ENCODE measurements at regions not wholly inside any gene's neighbourhood (a gene's known extent, or its start where the extent isn't known, plus 50 kb on each side); places are given as distances from the start of the nearest gene placed in this dataset.

GRCh38 chr9:103819936-103820335 lies 274.2 kb upstream of the SMC2 start:
- no peak overlapping the region for H3K4me3 ChIP-seq
- no peaks in the 10 kb centered on the region for H3K27me3 ChIP-seq
- intact Hi-C loops (cut with DNase I; ENCODE audit: low total_unique reads): no loop called here
- DNase-seq (ENCODE audit: low spot score in 2 of 2): no peak
- H3K9me3 ChIP-seq: no peaks in the 10 kb centered on the region
- TF ChIP-seq POLR2A (IDR thresholded peaks at IDR 0.05): no peak
- TF ChIP-seq, protein P1, sequence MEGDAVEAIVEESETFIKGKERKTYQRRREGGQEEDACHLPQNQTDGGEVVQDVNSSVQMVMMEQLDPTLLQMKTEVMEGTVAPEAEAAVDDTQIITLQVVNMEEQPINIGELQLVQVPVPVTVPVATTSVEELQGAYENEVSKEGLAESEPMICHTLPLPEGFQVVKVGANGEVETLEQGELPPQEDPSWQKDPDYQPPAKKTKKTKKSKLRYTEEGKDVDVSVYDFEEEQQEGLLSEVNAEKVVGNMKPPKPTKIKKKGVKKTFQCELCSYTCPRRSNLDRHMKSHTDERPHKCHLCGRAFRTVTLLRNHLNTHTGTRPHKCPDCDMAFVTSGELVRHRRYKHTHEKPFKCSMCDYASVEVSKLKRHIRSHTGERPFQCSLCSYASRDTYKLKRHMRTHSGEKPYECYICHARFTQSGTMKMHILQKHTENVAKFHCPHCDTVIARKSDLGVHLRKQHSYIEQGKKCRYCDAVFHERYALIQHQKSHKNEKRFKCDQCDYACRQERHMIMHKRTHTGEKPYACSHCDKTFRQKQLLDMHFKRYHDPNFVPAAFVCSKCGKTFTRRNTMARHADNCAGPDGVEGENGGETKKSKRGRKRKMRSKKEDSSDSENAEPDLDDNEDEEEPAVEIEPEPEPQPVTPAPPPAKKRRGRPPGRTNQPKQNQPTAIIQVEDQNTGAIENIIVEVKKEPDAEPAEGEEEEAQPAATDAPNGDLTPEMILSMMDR (IDR thresholded peaks at IDR 0.05): no peak
- TF ChIP-seq POLR2AphosphoS5 (IDR thresholded peaks at IDR 0.05): no peak
- H3K4me1 ChIP-seq: no peaks in the 10 kb centered on the region
- H3K27ac ChIP-seq: no peak overlapping the region
- H3K36me3 ChIP-seq: no peaks in the 10 kb centered on the region

- intact Hi-C loops (cut with DNase I; ENCODE audit: low total_unique reads): no loop called here
- no peak for DNase-seq (ENCODE audit: low spot score in 2 of 2)
- TF ChIP-seq, protein P1 (IDR thresholded peaks at IDR 0.05): no peak
- TF ChIP-seq POLR2AphosphoS5 (IDR thresholded peaks at IDR 0.05): no peak
- TF ChIP-seq POLR2A (IDR thresholded peaks at IDR 0.05): no peak
- H3K9me3 ChIP-seq: no peaks in the 10 kb centered on the region
- no peaks in the 10 kb centered on the region for H3K36me3 ChIP-seq
- no peak overlapping the region for H3K27ac ChIP-seq
- H3K4me3 ChIP-seq: no peak overlapping the region
- H3K4me1 ChIP-seq: no peaks in the 10 kb centered on the region
- H3K27me3 ChIP-seq: no peaks in the 10 kb centered on the region
These were observed 273.0 kb upstream of the SMC2 start for GRCh38 chr9:103821115-103821514.

DNA sequence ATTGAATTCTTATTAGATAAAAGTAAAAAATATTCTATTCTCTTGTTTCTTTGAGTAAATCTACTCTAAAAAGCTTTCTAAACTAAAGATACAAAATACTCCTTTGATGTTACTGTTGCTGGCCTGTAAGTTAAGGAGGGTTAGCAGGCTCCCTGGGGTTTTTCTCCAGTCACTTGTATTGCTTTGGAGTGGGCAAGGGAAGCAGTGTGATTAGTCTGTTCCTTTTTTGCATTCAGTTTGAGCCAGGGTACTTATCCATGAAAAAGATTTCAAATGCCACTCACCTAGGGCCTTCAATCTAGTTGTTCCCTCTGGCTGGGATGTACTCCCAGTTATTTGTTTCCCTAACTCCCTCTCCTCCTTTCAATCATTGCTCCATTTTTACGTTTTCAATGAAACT lies 256.2 kb upstream of the SMC2 start:
- Histone ChIP-seq H3K9me3 (no peaks in the 10 kb centered on the region), H3K36me3 (no peaks in the 10 kb centered on the region), H3K4me1 (no peaks in the 10 kb centered on the region), H3K4me3 (no peak overlapping the region), H3K27me3 (no peaks in the 10 kb centered on the region), H3K27ac (no peak overlapping the region)
- no peak for TF ChIP-seq POLR2A (IDR thresholded peaks at IDR 0.05)
- TF ChIP-seq, protein P1 (IDR thresholded peaks at IDR 0.05): no peak
- TF ChIP-seq POLR2AphosphoS5 (IDR thresholded peaks at IDR 0.05): no peak
- no peak for DNase-seq (ENCODE audit: low spot score in 2 of 2)
- intact Hi-C loops (cut with DNase I; ENCODE audit: low total_unique reads): no loop called here

- no peak for DNase-seq (ENCODE audit: low spot score in 2 of 2)
- H3K4me3 ChIP-seq: no peak overlapping the region
- H3K27ac ChIP-seq: no peak overlapping the region
- intact Hi-C loops (cut with DNase I; ENCODE audit: low total_unique reads): no loop called here
- H3K27me3 ChIP-seq: no peaks in the 10 kb centered on the region
- H3K36me3 ChIP-seq: no peaks in the 10 kb centered on the region
- H3K9me3 ChIP-seq: no peaks in the 10 kb centered on the region
- H3K4me1 ChIP-seq: no peaks in the 10 kb centered on the region
- TF ChIP-seq POLR2A (IDR thresholded peaks at IDR 0.05): no peak
- TF ChIP-seq, protein P1 (IDR thresholded peaks at IDR 0.05): no peak
- no peak for TF ChIP-seq POLR2AphosphoS5 (IDR thresholded peaks at IDR 0.05)
These were observed 254.9 kb upstream of the SMC2 start for GRCh38 chr9:103839197-103839596.

DNA sequence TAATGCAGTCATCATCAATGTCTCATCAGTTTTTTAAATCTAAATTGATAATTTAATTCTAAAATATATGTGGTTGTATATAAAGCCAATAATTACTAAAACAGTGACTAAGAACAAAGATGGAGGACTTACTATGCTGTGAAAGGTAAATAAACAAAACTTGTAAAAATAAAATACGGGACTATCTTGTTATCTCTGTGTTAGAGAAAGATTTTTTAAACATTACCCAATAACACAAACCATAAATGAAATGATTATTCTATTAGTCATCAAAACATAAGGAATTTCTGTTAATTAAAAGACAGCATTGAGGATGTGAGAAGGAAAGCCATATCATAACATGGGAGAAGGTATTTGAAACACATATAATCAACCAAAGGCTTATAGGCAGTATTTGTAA lies 226.2 kb upstream of the SMC2 start:
- intact Hi-C loops (cut with DNase I; ENCODE audit: low total_unique reads): no loop called here

More for the DNA sequence above, 226.2 kb upstream of the SMC2 start:
- TF ChIP-seq, protein P1 (IDR thresholded peaks at IDR 0.05): no peak
- TF ChIP-seq POLR2A (IDR thresholded peaks at IDR 0.05) (no peak), POLR2AphosphoS5 (IDR thresholded peaks at IDR 0.05) (no peak)
- no peak for DNase-seq (ENCODE audit: low spot score in 2 of 2)
- Histone ChIP-seq H3K4me3 (no peak overlapping the region), H3K27ac (no peak overlapping the region), H3K27me3 (no peaks in the 10 kb centered on the region), H3K36me3 (no peaks in the 10 kb centered on the region), H3K4me1 (no peaks in the 10 kb centered on the region), H3K9me3 (no peaks in the 10 kb centered on the region)

All from breast epithelium (tissue), 4 donors.